ENCODE measurements at regions not wholly inside any gene's neighbourhood (a gene's known extent, or its start where the extent isn't known, plus 50 kb on each side); places are given as distances from the start of the nearest gene placed in this dataset.

- TF ChIP-seq EZH2 (IDR thresholded peaks at IDR 0.05; ENCODE audit: borderline replicate concordance, control insufficient read depth, low read depth, low read length) (no peak), ZNF217 (IDR thresholded peaks at IDR 0.05) (no peak), CHD1 (IDR thresholded peaks at IDR 0.05; ENCODE audit: low read depth, low read length) (no peak), TAF1 (IDR thresholded peaks at IDR 0.05; ENCODE audit: borderline replicate concordance, low read depth, low read length) (no peak), CTCF (IDR thresholded peaks at IDR 0.05 in 2 of 3, conservative IDR thresholded peaks at IDR 0.05 in 1 of 3; ENCODE audit: control insufficient read depth in 2 of 3, extremely low read depth in 1 of 3, insufficient read depth in 1 of 3, low read depth in 3 of 3, low read length in 3 of 3) (no peak), NR2C1 (IDR thresholded peaks at IDR 0.05) (no peak)
These were observed 71.4 kb downstream of the TLR4 start for GRCh38 chr9:117775591-117775990.

Data from GM12878 (cell line).